ENCODE measurements at regions not wholly inside any gene's neighbourhood (a gene's known extent, or its start where the extent isn't known, plus 50 kb on each side); places are given as distances from the start of the nearest gene placed in this dataset.

- no peak for DNase-seq (ENCODE audit: low read depth)
- no peak for TF ChIP-seq CTCF (IDR thresholded peaks at IDR 0.05; ENCODE audit: insufficient read depth, low read depth, low read length)
These were observed 405.1 kb upstream of the CYRIA start for GRCh38 chr2:17070711-17071110.

GRCh38 chr2:17069564-17069963 is 403.9 kb upstream of the CYRIA start:
- H3K4me3 ChIP-seq (ENCODE audit: low read depth, low read length) = no peak overlapping the region
- no peak for TF ChIP-seq CTCF (IDR thresholded peaks at IDR 0.05; ENCODE audit: insufficient read depth, low read depth, low read length)
- DNase-seq (ENCODE audit: low read depth) = no peak

More at GRCh38 chr2:17070711-17071110, 405.1 kb upstream of the CYRIA start:
- no peak overlapping the region for H3K4me3 ChIP-seq (ENCODE audit: low read depth, low read length)

- TF ChIP-seq CTCF (IDR thresholded peaks at IDR 0.05; ENCODE audit: insufficient read depth, low read depth, low read length) = no peak
- no peak for DNase-seq (ENCODE audit: low read depth)
- H3K4me3 ChIP-seq (ENCODE audit: low read depth, low read length) = no peak overlapping the region
These were observed 402.4 kb upstream of the CYRIA start for GRCh38 chr2:17068021-17068420.

- peak; percentile 45 for DNase-seq (ENCODE audit: low read depth)
- H3K4me3 ChIP-seq (ENCODE audit: low read depth, low read length) = no peak overlapping the region
- no peak for TF ChIP-seq CTCF (IDR thresholded peaks at IDR 0.05; ENCODE audit: insufficient read depth, low read depth, low read length)
These were observed 399.9 kb upstream of the CYRIA start for GRCh38 chr2:17065536-17065935.

- no peak for DNase-seq (ENCODE audit: low read depth)
- H3K4me3 ChIP-seq (ENCODE audit: low read depth, low read length) = no peak overlapping the region
- TF ChIP-seq CTCF (IDR thresholded peaks at IDR 0.05; ENCODE audit: insufficient read depth, low read depth, low read length) = no peak
These were observed 395.4 kb upstream of the CYRIA start for GRCh38 chr2:17061028-17061427.

GRCh38 chr2:17059458-17059857 is 393.8 kb upstream of the CYRIA start:
- no peak for TF ChIP-seq CTCF (IDR thresholded peaks at IDR 0.05; ENCODE audit: insufficient read depth, low read depth, low read length)
- H3K4me3 ChIP-seq (ENCODE audit: low read depth, low read length) = no peak overlapping the region
- no peak for DNase-seq (ENCODE audit: low read depth)

GRCh38 chr2:17058772-17059402 is 393.3 kb upstream of the CYRIA start:
- DNase-seq (ENCODE audit: low read depth) = no peak
- no peak for TF ChIP-seq CTCF (IDR thresholded peaks at IDR 0.05; ENCODE audit: insufficient read depth, low read depth, low read length)

More at GRCh38 chr2:17058772-17059402, 393.3 kb upstream of the CYRIA start:
- no peak overlapping the region for H3K4me3 ChIP-seq (ENCODE audit: low read depth, low read length)

Data from fibroblast of villous mesenchyme (primary cell).